Midbrain (tissue), 1 donor: ENCODE measurements at regions not wholly inside any gene's neighbourhood (a gene's known extent, or its start where the extent isn't known, plus 50 kb on each side); places are given as distances from the start of the nearest gene placed in this dataset.
"Not testable (repeated sequence)": the region's sequence is repeated elsewhere in the genome, so short reads cannot be mapped to it uniquely, and the experiment has no call there.

Experiments
- DNase-seq: peaks from one replicate; lab custom pipeline; 2025; lab: John Stamatoyannopoulos, UW

- no peak for DNase-seq
Measured at GRCh38 chr5:57745700-57746651, 263.4 kb upstream of the ACTBL2 start.

DNA sequence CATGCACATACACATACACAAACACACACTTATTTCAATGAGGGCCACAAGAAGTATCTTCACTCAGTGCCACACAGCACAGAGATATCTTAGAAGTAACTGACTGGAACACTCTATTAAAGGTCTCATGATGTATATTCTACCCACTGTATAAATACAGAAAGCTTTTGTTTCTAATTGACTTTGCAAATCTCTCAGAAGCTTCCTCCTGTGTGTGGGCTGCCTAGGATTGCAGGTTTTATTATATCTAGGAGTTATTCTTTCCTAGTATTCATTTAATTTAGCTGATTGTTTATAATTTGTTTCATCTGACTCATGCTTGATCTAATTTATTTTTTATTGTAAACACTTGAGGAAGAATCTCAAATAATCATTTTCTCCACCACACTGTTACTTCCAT is 262.4 kb upstream of the ACTBL2 start:
- no peak for DNase-seq

DNA sequence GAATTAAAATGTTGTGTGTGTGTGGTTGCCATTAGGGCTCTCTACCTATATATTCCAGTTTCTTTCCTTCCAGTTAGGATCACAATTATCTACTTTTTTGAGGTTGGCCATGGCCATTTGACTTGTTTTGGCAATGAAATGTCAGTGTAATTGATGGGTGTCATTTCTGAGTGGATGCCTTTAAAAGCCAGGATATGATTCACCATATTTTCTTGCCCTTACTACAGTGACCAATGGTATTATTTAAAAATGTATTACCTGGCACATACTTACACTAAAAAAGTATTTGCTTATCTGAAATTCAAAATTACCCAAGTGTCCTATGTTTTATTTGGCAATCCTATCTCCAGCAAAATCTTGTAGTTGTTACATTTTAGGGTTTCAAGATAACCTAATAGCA is 258.7 kb upstream of the ACTBL2 start:
- no peak for DNase-seq

DNA sequence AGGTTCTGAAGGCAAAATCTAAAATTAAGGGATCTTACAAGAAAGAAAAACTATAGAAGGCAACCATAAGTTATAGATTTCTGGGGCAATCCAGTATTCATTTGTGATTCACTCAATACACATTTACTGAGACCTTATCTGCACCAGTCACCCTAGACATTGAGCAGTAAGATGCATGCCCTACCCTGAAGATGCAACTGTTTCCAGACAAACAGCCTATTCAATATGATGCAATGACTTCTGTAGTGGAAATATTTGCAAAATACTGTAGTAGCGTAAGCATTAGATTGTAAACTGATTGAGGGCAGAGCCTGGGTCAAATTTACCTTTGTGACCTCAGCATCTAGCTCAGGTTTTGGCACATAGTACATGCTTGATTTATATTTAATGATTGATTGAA is 256.2 kb upstream of the ACTBL2 start:
- no peak for DNase-seq

- no peak for DNase-seq
Measured at GRCh38 chr5:57738301-57738700, 255.7 kb upstream of the ACTBL2 start.

- no peak for DNase-seq
Measured at GRCh38 chr5:57736716-57737115, 254.1 kb upstream of the ACTBL2 start.

GRCh38 chr5:57735279-57736153 is 252.9 kb upstream of the ACTBL2 start:
- not testable (repeated sequence) for DNase-seq

DNA sequence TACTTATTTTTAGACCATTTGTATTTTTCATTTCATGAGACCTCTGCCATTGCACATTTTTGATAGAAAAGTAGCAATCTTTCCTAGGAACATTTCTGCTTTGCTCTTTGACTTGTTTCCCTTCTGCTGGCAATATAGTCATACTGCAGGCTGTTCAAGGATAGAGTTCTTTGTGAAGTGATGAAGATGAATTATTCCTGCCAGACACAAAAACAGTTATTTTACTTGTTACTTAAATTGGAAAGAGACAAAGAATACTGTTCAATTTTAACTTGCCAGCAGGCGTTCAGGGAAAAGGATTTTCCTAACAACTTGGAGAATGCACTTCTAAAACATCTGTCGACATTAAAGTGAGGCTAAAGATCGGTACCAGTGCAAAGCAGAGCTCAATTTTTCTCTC is 251.7 kb upstream of the ACTBL2 start:
- DNase-seq, result no peak

DNA sequence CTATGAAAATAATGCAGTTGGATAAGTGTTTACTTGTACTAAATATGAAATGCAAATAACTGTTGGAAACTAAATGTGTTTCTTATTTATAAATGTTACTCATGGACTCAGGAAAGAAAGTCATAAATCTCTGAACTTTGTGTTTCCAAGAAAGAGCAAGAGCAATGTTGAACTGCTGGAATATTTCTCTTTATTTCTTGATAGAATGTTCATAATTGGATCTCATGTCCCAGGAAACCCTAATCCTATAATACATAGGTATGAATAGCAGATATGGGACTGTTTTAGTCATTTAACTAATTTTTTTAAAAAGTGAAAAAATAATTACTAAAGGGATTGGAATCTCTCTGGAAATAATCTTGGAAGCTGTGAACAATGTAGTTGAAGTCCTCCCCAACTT is 245.0 kb upstream of the ACTBL2 start:
- no peak for DNase-seq

GRCh38 chr5:57725658-57726504 is 243.3 kb upstream of the ACTBL2 start:
- DNase-seq, result no peak

GRCh38 chr5:57724836-57725235 is 242.2 kb upstream of the ACTBL2 start:
- no peak for DNase-seq

DNA sequence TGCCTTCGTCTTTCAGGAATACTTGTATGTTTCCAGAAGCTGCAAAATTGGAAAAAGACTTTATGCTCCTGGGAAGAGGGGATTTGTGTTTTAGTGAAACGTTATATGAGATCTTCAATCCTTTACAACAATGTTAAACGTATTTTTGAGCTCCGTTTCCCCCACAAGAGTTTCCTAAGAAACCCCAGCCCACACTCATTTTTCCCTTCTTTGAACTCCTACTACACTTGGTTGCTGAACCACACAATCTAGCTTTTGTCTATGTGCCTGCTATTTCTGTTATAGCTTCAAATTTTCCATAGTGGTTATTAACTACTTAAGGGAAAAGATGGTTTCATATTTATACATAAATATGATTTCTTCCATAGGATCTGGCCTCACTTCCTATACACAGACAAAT is 238.6 kb upstream of the ACTBL2 start:
- no peak for DNase-seq

DNA sequence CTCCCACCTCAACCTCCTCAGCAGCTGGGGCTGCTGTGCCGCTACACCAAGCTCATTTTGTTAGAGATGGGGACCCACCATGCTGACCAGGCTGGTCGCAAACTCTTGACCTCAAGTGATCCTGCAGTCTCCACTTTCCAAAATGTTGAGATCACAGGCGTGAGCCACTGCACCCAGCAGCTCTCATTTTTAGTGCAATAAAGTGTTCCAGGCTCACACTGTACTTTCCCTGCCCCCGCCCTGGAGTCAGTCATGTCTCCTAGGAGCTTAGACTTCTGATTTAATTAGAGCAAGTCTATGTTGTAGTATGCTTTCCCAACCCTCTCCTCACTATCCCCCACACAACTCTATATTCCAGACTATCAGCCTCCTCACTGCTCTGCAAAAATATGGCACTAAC is 238.0 kb upstream of the ACTBL2 start:
- no peak for DNase-seq

GRCh38 chr5:57719216-57719615 is 236.6 kb upstream of the ACTBL2 start:
- no peak for DNase-seq

GRCh38 chr5:57718155-57718554 is 235.5 kb upstream of the ACTBL2 start:
- DNase-seq, result no peak

- DNase-seq, result no peak
Measured at GRCh38 chr5:57717555-57717954, 234.9 kb upstream of the ACTBL2 start.

GRCh38 chr5:57716661-57717060 is 234.1 kb upstream of the ACTBL2 start:
- DNase-seq, result no peak

DNA sequence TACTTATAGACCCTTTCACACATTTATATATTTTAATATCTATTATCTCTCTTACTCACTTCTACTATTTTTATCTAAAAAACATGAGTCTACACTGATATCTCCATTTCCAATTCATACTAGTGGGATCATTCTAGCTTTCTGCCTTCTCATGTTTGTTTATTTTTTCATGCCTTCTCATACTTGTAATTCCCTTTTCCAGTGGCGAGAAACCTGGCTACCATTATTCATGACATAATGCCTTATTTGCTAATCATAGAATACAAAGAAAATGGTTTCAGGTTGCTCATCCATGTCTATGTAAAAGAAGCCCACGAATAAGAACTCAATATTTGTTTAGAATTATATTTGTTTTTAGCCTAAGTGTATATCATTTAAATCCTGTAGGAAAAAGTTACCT is 232.7 kb upstream of the ACTBL2 start:
- DNase-seq, result no peak

DNA sequence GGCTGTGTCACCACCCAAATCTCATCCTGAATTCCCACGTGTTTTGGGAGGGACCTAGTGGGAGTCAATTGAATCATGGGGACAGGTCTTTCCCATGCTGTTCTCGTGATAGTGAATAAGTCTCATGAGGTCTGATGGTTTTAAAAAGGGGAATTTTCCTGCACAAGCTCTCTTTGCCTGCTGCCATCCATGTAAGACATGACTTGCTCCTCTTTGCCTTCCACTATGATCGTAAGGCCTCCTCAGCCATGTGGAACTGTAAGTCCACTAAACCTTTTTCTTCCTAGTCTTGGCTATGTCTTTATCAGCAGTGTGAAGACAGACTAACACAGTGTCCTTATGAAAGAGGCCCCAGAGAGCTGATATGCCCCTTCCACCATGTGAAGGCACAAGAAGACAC is 230.9 kb upstream of the ACTBL2 start:
- not testable (repeated sequence) for DNase-seq

- DNase-seq, result no peak
Measured at GRCh38 chr5:57711946-57712345, 229.3 kb upstream of the ACTBL2 start.

DNA sequence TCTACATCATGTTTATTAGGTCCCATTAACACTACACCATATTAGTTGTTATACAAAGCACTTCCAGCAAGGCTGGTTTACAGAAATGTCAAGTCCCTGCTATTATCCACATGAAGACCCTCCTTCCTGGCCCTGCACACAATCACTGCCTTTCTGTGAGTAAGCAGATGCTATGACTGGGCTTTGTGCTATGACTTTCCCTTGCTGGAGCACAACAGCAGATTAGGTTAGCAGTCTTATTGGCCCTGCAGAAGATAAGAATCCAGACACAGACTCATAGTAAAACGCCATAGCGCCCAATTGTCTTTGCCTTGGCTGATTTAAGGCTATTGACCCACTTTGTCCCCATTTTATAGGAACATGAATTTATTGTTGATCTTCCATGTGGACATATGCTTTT is 228.9 kb upstream of the ACTBL2 start:
- no peak for DNase-seq

DNA sequence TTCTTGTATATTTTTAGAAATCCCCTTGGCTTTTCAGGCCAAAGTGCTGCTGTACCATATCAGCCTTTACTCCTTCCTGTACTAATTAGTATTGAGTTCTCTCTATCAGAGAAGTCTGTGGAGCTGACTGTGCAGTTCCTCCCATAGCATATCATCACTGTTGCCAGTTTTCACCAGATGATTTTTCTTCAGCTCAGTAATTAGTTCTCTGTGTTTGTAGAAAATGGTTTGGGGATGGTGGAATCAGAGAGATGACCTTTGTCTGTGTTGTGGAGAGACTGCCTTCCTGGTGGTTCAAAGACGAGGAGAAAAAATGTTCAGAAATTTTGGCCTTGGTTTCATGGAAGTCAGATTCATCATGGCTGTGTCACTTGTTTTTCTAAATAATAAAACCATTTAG is 227.5 kb upstream of the ACTBL2 start:
- no peak for DNase-seq
